Cerebellar cortex (tissue), 1 donor: ENCODE measurements at regions not wholly inside any gene's neighbourhood (a gene's known extent, or its start where the extent isn't known, plus 50 kb on each side); places are given as distances from the start of the nearest gene placed in this dataset.
"Not testable (repeated sequence)": the region's sequence is repeated elsewhere in the genome, so short reads cannot be mapped to it uniquely, and the experiment has no call there.

Experiments used
- DNase-seq: peaks from one replicate; pipeline ENCODE4 v3.0.0-alpha.2; 2015; ENCODE audit warnings: low spot score

DNA sequence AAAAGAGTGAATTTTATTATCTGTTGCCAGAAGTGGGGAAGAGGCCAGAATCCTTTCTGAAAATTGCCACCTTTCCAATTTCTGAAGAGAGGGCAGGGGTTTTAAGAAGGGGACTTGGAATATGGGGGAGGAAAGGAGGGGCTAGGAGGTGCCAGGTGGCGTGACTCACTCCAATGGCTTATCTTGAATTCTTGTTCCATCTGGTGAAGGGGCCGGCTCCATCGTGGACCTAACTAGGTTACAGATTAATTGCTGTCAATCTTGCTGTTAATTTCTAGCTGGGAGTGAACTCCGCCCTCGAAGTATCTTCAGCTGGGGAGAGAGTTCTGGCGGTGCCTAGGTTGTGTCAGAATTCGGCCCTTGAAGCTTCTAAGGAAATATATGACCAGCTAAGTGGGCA lies 138.7 kb downstream of the YTHDC2 start:
- no peak for DNase-seq

DNA sequence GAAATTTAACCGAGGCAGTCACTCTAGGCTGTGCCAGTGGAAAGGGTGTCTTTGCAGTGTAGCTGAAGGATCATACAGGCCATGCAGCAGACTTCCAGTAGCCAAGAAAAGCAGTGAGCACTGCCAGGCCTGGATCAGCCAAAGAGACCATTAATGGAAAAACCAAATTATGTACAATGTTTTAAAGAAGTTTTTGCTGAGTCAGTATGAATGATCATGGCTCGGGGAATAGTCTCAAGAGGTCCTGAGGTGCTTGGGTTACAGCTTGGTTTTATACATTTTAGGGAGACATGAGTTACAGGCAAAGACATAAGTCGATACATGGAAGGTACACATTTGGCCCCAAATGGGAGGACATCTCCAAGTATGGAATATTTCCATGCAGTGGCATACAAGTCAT lies 141.3 kb downstream of the YTHDC2 start:
- no peak for DNase-seq

DNA sequence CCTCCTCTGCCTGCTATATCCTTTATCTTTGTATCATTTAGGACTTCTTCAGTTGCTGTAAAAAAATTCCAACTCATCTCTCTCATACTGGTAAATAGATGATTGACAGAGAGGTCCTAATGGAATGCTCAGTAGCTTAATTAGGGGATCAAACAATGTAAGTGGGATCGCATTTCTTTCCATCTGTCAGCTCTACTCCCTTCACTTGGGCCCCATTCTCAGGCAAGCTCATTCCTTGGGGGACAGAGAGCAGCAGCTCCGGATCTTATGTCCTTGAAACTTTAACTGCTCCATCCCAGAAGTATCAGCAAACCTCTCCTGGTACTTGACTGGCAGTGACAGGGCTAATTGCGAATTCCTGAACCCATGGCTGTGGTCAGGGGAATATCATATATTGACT lies 146.7 kb downstream of the YTHDC2 start:
- DNase-seq, result no peak

DNA sequence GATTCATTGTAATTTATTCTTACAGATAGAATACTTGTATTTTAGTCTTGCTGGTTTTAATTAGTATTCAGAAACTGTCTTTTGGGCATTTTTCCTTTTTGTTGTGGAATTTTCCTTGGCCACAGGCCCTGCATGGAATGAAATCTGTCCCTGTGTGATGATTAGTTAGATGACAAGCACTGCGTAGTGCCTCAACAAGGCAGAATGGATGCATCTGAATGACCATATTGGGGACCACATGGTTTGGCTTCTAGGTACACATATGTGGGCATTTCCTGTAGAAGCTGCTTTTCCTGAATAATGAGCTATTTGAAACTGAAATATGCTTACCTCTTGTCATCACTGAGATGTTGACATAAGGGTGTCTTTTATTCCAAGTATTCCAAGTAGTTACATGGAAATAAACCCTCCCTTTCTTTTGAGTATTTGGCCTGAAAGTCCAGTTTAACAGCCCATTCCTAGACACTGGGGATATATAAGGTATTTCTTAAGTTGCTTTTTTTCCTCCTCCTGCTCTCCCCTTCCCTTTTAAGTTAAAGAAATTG lies 147.3 kb downstream of the YTHDC2 start:
- DNase-seq, result no peak

DNA sequence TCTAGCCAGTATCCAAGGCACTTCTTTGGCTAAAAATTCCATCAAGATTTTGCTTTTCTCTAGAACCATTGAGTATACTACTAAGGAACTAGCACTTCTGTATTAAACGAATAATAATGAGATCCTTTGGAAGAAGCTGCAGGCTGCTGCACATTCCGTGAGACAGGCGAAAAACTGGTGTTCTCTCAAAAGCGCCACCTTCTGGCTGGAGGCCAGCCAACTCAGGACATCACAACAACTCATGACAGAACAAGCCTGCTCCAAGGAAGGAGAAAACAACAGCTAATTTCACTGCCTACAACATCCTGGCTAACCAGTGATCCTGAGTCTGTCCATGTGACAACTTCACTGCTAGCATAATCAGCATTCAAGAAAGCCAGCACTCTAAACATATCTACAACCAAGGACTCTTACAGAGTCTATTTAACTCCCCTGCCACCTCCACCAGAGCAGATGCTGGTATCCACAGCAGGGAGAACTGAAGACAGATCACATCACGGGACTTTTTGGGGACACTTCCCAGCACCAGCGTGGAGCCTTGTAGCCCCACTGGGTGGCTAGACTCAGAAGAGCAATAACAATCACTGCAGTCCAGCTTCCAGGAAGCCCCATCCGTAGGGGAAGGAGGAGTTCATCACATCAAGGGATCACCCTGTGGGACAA lies 150.5 kb downstream of the YTHDC2 start:
- DNase-seq, result peak; percentile 16

DNA sequence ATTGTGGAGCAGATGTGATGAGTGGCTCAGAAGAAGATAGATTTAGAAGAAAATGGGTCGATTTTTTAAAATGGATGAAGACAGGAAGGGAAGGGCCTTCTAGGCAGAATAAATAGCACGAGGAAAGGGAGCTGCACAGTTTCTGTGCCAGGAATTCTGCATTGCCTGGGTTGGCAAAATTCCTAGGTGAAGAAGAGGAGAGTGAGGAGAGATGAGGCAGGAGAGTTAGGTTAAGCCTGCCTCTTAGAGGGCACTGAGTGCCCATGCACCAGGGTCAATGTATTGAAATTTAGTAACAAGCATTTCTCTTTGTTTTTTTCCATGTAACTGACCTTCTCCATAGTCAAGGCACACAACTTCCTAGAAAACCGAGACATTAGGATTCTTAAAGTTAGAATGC lies 159.5 kb downstream of the YTHDC2 start:
- no peak for DNase-seq

DNA sequence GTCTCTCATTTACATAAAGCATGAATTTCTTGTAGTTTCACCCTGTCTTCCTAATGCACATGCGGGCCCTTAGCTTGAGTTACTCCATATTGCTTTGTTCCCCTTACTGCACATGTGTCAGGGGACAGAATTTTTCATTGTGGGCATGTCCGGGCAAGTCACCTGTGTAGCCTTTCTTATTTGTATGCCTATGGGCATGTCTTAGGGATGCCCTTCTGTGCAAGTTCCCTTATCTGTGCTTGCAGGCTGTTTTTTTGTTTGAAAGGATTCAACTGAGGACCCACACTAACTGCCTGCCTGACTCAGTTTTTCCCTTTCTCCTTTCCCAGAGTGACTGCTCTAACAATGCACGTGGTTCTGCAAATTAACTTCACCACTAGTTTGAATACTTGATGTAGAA lies 161.7 kb downstream of the YTHDC2 start:
- no peak for DNase-seq

DNA sequence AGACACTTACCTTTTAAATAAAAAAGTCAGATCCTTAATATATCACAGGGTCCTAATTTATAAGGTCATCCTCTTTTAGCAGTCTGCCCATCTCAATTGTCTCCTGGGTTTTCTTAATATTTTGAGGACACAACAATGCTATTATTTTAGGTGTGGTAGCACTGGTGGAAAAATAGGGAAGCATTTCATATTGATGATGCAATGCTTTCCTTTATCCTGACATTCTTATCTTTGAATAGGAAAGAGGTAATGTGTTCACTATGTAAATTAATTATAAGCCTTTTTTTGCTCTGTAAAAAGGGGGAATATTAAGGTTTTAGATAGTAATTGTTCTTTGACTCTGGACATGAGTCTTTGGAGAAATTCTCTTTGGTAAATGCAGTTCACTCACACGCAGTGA lies 164.7 kb downstream of the YTHDC2 start:
- no peak for DNase-seq

DNA sequence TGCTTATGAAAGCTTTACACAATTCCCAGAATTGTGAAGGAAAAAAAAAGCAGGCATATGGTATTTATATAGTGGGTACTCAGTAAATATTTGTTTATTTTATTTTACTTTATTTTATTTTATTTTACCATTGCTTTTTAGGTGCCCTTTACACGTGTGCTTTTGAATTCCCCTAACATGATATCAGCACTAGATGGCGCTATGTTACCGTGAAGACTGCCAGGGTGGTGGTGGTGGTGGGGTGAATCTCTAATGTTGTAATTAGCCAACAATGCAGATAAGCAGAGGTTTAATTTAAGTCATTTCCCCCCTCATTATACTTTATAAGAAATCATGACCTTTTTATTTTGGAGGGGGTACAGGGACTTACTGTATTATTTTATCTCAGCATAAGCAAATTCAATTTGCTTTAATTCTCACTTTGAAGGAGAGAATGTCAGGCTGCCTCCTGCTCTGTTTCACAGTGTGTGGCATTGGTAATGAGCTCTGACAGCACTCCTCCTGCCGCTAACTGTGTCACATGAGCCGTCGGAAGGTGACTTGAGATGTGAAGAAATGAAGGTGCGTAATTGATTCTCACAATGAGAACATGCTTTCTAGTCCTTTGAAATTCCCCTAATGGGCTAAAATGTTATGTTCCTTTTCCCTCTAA lies 165.6 kb downstream of the YTHDC2 start:
- peak; percentile 65 for DNase-seq

DNA sequence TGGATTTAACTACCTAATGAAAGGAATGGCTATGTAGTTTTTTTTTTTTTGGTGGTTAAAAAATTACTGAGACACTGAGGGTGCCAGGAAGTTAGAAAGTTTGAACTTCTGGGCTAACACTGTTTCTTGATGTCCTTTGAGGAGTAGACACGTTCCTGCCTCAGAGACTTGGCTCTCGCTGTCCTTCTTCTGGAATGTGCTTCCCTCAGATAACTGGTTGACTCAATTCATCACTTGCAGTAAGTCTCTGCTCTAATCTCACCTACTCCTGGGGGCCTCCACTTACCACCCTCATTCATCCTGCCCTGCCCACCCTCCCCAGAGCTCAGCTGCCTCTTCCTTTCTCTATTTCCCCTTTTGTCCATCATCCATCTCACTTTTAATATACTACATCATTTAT lies 167.0 kb downstream of the YTHDC2 start:
- no peak for DNase-seq

DNA sequence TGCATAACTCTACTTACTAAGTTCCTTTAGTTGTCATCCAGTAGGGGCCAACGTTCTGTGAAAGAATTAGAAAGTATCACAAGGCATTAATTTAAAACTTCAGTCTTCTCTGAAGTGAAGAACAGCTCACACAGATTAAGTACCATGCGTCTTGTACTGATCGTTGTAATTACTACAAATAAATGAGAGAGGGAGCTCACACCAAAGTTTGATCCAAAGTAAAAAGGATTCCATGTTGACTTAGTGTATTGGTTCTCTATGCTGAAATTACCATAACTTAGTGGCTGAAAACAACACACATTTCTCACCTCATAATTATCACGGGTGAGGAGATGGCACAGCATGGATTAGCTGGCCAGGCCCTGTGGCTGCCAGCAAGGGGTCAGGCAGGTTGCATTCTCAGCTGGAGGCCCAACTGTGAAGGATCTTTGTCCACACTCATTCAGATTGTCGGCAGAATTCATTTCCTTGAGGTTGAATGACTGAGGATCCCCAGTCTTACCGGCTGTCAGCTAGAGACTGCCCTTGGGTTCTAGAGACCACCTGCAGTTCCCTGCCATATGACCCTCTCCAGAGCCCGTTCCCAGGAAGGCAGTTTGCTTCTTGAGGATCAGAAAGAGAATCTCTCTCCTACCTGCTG lies 169.1 kb downstream of the YTHDC2 start:
- DNase-seq, result peak; percentile 30

DNA sequence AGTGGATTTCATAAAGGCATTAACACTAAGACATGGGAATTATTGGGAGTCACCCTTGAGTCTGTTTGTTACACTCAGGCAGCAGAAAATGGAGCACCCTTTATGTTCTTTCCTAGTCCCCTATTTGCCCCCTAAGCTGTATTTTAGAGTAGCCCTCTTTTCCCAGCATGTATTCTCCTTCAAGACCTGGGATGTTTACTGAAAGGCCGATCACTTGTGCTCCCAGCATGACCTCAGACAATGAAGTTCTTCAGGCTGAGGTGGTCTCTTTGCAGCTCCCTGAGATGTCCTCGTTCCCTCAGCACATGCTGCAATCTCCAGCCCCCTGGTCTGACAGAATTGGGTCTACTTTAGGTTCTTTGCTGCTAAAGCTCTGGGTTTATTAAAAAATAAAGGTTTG lies 169.7 kb downstream of the YTHDC2 start:
- DNase-seq, result no peak

DNA sequence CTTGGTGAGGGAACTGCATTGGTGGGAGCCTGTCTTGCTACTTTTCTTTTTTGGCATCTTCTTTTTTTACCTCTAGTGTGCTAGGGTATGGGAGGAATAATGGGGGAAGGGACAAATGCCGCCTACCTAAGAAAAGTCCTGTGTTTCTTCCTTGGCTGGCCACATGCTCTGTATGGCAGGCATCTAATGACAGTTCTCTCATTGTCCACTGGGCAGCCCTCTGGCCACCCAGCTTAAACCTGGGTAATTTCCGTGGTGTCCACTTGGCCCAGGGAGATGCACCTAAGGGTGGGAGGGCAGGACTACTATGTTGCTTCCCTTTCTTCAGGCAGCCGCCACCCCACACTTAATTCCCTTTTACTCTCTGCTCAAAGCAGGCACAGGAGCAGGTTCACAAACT lies 173.1 kb downstream of the YTHDC2 start:
- no peak for DNase-seq

DNA sequence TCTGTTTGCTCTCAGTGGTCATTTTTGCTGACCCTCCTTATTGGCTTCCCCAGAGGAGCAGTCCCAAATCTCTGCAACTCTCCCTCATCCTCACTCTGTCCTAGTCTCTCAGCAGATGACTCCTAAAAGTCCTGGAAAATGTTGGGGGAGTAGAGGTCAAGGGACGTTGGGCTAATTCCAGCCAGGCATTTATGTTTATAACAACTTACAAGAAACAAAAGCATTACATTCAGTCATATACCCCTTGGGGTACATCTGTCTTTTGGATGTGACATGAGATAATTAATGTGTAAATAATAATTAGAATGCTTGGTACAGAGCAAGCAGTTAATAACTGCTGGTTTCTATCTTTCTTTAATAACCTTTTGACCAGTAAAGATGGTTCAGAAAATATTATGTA lies 176.2 kb downstream of the YTHDC2 start:
- DNase-seq, result no peak

DNA sequence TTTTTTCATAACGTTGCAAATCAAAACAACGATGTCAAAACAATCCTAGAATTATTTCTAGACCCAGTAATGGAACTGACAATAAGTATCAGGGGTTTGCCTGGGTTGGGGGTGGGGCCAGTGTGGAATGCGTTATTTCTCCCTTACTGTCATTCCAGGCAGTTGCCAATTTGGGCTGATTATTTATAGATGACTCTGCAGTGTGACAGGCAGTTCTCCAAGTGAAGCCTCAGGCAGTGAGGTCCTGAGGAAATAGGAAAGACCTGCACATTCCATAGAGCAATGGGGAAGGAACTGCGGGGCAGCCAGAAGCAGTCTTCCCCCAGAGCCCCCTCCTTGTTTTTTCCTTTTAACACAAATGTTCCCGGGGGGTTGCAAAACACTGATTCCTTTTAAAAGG lies 179.0 kb downstream of the YTHDC2 start:
- DNase-seq, result peak; percentile 28

DNA sequence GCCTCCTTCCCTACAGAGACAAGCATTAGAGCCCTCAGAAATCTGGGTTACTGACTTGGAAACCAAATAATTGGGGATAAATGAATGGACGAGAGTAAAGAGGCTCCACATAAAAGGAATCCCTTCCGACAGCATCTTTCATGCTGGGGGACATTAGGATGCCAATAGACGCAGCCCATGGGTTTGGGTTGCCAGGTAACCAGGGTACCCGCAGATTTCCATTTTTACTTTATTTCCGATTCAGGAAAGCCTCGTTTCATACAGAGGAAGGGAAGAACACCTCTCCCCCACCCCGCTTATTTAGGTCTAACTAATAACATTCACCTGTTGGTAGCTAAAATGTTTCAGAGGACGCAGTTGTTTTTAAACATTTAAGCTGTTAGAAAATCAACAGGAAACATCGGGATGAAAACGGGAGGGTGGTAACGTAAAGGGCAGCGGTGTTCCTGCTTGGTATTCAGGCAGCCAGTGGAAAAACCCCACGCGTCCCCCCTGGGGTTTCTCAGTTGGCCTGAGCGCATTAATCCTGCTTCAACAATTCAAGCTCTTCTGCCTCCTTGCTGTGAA lies 179.5 kb downstream of the YTHDC2 start:
- DNase-seq, result peak; percentile 36

DNA sequence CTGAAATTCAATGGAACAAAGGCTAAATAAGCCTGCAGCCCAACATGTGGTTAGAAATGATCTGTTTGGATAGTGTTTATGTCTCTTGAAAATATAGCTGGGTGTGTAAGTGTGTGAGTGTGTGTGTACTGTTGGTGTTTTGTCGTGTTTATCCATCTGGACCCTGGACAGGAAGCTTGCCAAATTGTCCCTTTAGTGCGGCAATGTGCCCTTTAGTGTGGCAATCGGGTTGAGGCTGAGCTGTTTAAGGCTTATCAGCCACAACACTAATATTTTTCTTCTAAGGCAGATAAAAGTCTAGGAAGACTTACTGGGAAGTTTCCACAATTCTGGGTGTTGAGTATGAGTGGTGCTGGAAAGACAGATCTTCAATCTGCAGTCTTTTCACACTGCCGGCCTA lies 180.2 kb downstream of the YTHDC2 start:
- DNase-seq, result peak; percentile 5

DNA sequence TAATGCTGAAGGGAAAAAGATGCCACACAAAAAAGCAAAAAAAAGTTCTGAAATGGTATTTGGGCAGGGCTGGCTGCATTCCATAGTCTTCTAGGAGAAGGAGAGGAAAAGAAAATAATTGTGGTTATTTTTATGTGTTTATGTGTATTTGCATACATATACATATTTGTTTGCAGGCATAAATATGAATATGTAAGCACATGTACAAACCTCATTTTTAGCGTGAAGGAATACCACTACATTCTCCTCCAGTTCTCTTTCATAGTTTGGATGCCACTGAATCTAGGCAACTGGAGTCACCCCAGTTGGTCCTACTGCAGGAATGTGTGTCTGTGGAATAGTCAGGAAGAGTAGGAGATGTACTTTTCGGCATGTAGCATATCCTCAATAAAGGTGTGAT lies 181.1 kb downstream of the YTHDC2 start:
- no peak for DNase-seq

DNA sequence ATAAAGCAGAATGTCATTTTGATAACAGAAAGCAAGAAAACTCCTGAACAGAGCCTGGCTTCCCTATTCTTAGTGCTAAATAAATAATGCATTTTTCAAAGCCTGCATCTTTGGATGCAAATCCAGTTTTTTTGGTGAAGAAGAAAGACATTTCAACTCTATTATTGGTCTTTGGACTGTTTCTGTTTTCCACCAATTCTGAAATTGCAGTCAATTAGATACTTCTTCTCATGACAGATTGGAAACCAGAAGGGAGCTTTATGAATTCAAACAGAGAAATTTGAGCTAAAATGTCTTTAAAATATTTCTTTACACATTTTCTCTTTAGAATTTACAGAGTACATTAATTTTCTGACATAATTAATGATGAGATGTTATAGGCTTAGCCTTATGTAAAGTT lies 189.8 kb downstream of the YTHDC2 start:
- DNase-seq, result no peak

DNA sequence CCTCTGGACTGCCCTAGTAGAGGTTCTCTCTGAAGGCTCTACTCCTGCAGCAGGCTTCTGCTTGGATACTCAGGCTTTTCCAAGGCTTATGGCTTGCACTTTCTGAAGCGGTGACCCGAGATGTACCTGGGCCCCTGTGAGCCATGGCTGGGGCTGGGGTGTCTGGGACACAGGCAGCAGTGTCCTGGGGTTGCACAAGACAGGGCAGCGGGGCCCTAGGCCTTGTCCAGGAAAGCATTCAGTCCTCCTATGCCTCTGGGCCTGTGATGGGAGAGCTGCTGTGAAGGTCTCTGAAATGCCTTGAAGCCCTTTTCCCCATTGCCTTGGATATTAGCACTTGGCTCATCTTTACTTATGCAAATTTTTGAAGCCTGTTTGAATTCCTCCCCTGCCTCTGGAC lies 192.2 kb downstream of the YTHDC2 start:
- DNase-seq, result no peak

DNA sequence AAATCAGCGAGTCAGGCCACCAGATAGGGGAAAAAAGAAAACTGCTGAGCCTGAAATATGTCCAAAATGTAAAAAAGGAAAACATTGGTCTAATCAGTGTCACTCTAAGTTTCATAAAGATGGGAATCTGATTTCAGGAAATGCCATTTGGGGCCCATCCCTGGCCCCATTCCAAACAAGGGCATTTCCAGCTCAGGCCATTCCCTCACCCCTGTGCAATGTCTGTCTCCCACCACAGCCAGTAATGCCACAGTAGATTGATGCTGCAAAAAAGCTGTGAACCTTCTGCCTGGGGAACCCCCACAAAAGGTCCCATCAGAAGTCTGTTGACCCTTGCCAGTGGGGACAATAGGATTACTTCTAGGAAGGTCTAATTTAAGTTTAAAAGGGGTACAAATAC lies 199.6 kb downstream of the YTHDC2 start:
- no peak for DNase-seq

DNA sequence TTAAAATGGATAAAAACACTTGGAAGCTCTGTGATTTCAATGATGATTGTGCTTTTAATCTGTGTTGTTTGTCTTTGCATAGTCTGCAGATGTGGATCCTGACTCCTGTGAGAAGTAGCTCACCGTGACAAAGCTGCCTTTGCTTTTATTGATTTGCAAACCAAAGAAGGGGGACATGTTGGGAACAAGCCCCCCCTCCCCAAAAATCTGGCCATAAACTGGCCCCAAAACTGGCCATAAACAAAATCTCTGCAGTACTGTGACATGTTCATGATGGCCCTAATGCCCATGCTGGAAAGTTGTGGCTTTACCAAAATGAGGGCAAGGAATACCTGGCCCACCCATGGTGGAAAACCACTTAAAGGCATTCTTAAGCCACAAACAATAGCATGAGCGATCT lies 202.4 kb downstream of the YTHDC2 start:
- not testable (repeated sequence) for DNase-seq

DNA sequence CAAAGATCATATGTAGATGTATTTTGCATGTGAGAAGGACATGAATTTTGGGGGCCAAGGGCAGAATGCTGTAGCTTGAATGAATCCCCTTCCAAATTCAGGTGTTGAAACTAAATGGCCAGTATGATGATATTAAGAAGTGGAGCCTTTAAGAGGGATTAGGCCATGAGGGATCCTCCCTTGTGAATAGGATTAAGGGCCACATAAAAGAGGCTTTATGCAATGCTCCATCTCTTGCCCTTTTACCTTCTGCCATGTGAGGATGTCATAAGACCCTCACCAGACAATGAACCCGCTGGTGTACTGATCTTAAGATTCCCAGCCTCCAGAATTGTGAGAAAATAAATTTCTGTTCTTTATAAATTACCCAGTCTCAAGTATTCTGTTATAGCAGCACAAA lies 206.1 kb downstream of the YTHDC2 start:
- no peak for DNase-seq
